Sigmoid colon (tissue), 6 donors: ENCODE measurements at regions not wholly inside any gene's neighbourhood (a gene's known extent, or its start where the extent isn't known, plus 50 kb on each side); places are given as distances from the start of the nearest gene placed in this dataset.

Source experiments
- DNase-seq: peaks from one replicate; pipeline ENCODE4 v3.0.0-alpha.2; 2019
- H3K27ac ChIP-seq, 4 donors: fragments of 200-600 bp; sonication (generic); one replicate each; pipeline ENCODE4 v1.5.1; 2016 to 2019; ENCODE audit warnings: mild to moderate bottlenecking in 1 of 4
- H3K27me3 ChIP-seq, 3 donors: fragments of 200-600 bp; sonication (generic); one replicate each; pipeline ENCODE4 v1.5.1; 2019; ENCODE audit warnings: mild to moderate bottlenecking in 1 of 3
- H3K36me3 ChIP-seq, 4 donors: fragments of 200-600 bp; sonication (generic); one replicate each; pipeline ENCODE4 v1.5.1; 2016 to 2019
- H3K4me1 ChIP-seq, 4 donors: fragments of 200-600 bp; sonication (generic); one replicate each; pipeline ENCODE4 v1.5.1; 2017 to 2019
- H3K4me3 ChIP-seq, 4 donors: fragments of 200-600 bp; sonication (generic); one replicate each; pipeline ENCODE4 v1.5.1; 2017 to 2019; ENCODE audit warnings: mild to moderate bottlenecking in 2 of 4, moderate library complexity in 1 of 4
- H3K9me3 ChIP-seq, 4 donors: fragments of 200-600 bp in 3 of 4; sonication (generic) in 3 of 4; one replicate each; pipeline versions ENCODE4 v1.5.1 to v1.6.1; 2013 to 2019
- EP300 ChIP-seq, 4 donors: sonication (generic); formaldehyde crosslinking; IDR thresholded peaks; one replicate each; pipeline ENCODE4 v1.6.1; 2017; ENCODE audit warnings: antibody characterized with exemption in 4 of 4
- POLR2A ChIP-seq, 2 donors: fragments of 450-650 bp; IDR thresholded peaks; one replicate each; pipeline ENCODE4 v1.6.1; 2016; ENCODE audit warnings: antibody characterized with exemption in 2 of 2, mild to moderate bottlenecking in 2 of 2, moderate library complexity in 2 of 2
- POLR2AphosphoS5 ChIP-seq, 4 donors: sonication (generic); formaldehyde crosslinking; IDR thresholded peaks; one replicate each; pipeline ENCODE4 v1.6.1; 2017; ENCODE audit warnings: antibody characterized with exemption in 4 of 4
- WGBS, 2 donors: extraction: QIAGEN DNeasy Blood & Tissue Kit; methylation state at CpG; one replicate each; pipeline ENCODE4 v1.1.7; 2013; 5-methylcytosine and 5-hydroxymethylcytosine counted together
- intact Hi-C: fragments of 100-400 bp; cut with DNase I; formaldehyde crosslinking; loops from one replicate; pipeline ENCODE4 v1.15.1; 2023
- TF ChIP-seq, protein P1 (sequence below), 4 experiments: fragments of 450-650 bp in 3 of 4; fragments of 200-600 bp in 1 of 4; IDR thresholded peaks; one replicate each; pipeline ENCODE4 v1.5.1; 2016 to 2019; ENCODE audit warnings: antibody characterized with exemption in 4 of 4, mild to moderate bottlenecking in 3 of 4, moderate library complexity in 2 of 4
- donor health status: healthy with polysubstance abuse.
- donor health status: healthy.

DNA sequence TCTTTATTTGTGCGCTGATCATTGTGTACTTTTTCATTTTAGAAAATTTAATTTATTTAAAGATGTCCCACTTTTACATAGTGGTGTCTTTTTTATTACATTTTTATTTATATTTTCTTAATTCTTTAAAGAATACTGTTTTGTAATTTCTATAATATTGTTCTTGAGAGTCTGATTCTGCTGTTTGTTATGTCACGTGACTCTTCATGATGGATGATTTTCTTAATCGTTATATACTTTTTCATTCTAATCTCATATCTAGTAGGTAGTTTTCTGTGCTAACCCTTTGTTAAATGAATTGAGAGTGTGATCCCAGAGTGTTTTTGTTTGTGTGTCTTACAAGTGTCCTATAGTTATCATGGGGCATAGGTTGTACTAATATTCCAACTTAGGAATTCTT is 568.2 kb upstream of the AMOT start:
- Histone ChIP-seq H3K9me3 (no peaks in the 10 kb centered on the region), H3K4me1 (no peaks in the 10 kb centered on the region), H3K36me3 (no peaks in the 10 kb centered on the region), H3K27me3 (no peaks in the 10 kb centered on the region), H3K27ac (no peak overlapping the region), H3K4me3 (no peak overlapping the region)
- 97 to 99% methylated on average over 3 of the region's 3 CpGs for WGBS, 2 donors
- TF ChIP-seq EP300 (IDR thresholded peaks at IDR 0.05) (no peak), POLR2A (IDR thresholded peaks at IDR 0.05) (no peak)
- intact Hi-C loops: no loop called here
- no peak for DNase-seq

DNA sequence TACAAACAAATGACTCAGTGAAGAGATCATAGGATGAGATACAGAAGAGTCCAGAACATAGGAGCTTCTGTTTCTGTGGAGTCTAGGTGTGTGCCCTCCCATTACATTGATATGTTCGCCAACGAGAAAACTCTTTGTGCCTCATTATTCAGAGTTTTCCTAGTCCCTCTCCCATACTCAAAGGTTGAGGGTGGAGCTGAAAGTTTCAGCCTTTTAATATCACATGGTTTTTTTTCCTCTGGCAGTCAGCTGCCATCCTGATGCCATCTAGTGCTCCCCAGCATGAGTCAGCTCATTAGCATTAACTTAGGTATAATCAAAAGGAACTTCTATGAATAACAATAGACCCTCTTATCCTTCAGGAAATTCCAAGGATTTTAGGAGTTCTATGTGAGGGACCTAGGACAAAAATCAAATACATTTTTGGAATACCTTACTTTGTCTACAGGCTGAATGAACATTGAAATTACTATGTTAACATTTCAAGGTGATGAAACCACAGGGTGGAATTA is 559.6 kb upstream of the AMOT start:
- no peak overlapping the region for H3K4me3 ChIP-seq
- no peak for DNase-seq
- intact Hi-C loops: no loop called here
- no peaks in the 10 kb centered on the region for H3K36me3 ChIP-seq
- no peaks in the 10 kb centered on the region for H3K9me3 ChIP-seq
- H3K27ac ChIP-seq: no peak overlapping the region
- no peak for TF ChIP-seq EP300 (IDR thresholded peaks at IDR 0.05)
- TF ChIP-seq POLR2A (IDR thresholded peaks at IDR 0.05): no peak
- 86 to 97% methylated on average over 2 of the region's 2 CpGs for WGBS, 2 donors
- H3K4me1 ChIP-seq: no peaks in the 10 kb centered on the region
- no peaks in the 10 kb centered on the region for H3K27me3 ChIP-seq

DNA sequence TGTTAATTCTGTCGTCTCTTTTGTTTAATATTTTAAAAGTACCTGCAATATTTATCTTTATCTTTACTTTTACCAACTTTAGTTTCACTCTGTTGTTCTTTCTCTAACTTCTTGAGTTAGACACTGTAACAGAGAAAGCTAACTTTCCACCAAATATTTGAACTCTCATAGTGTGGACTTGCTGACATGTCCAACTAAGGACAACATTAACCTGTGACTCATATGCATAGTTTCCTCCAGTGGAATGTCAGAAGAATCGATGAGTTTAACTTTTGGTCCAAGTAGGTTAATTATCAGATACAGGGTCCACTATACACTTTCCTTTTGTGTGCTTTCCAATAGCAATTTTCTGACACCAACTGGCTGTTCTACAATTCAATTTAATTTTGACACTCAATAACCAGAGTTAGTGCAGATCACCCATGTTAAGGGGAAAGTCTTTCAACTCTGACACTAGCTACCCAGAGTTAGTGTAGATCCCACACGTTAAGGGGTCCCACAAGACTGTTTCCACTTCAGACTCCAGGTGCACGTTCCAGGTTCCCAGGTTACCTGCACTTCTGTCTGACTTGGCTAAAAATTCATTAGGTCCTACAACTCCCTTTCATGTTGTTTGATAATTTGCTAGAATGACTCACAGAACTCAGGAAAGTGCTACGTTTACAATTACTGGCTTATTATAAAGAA is 559.0 kb upstream of the AMOT start:
- no peaks in the 10 kb centered on the region for H3K27me3 ChIP-seq
- TF ChIP-seq, protein P1, sequence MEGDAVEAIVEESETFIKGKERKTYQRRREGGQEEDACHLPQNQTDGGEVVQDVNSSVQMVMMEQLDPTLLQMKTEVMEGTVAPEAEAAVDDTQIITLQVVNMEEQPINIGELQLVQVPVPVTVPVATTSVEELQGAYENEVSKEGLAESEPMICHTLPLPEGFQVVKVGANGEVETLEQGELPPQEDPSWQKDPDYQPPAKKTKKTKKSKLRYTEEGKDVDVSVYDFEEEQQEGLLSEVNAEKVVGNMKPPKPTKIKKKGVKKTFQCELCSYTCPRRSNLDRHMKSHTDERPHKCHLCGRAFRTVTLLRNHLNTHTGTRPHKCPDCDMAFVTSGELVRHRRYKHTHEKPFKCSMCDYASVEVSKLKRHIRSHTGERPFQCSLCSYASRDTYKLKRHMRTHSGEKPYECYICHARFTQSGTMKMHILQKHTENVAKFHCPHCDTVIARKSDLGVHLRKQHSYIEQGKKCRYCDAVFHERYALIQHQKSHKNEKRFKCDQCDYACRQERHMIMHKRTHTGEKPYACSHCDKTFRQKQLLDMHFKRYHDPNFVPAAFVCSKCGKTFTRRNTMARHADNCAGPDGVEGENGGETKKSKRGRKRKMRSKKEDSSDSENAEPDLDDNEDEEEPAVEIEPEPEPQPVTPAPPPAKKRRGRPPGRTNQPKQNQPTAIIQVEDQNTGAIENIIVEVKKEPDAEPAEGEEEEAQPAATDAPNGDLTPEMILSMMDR (IDR thresholded peaks at IDR 0.05): no peak
- TF ChIP-seq POLR2A (IDR thresholded peaks at IDR 0.05) (no peak), EP300 (IDR thresholded peaks at IDR 0.05) (no peak), POLR2AphosphoS5 (IDR thresholded peaks at IDR 0.05) (no peak)
- WGBS, 2 donors: 75 to 83% methylated on average over 5 of the region's 5 CpGs
- no peak overlapping the region for H3K4me3 ChIP-seq
- no peak overlapping the region for H3K27ac ChIP-seq
- H3K9me3 ChIP-seq: no peaks in the 10 kb centered on the region
- H3K4me1 ChIP-seq: no peaks in the 10 kb centered on the region
- DNase-seq: no peak
- no peaks in the 10 kb centered on the region for H3K36me3 ChIP-seq
- intact Hi-C loops: no loop called here

DNA sequence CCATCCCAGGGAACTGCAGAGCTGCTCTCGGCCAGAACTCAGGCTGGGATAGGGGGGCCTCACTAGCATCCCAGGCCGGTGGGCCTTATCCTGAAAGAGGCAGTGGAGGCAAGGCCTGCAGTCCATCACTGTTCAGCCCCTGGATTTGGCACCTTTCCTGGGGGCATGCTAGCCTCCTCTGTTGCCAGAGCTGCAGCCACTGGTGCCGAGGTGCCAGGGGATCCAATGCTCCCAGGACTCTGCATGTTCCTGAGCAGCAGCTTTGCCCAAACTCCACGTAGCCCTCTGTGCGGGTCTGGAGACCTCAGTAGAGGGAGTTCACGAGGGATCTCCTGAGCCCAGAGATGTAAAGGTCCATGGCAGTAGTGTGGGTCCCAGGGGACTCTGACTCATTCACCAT is 551.7 kb upstream of the AMOT start:
- no peak overlapping the region for H3K27ac ChIP-seq

DNA sequence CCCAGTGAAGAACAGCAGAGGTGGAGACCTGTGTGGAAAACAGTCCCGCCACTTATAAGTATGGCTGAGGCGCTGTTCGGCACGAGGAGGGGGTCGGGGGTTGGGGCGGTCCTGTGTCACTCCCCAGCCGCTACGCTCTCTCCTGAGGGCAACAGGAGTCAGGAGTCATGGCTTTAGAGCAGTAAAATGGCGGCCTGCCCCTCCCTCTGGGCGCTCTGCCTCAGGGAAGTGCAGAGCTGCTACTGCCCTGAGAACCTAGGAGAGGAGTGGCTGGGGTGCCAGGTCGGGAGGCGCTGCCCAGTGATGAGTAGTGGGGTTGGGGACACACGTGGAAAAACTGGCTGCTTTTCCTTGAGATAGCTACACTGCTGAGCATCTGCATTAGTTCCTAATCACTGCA is 551.2 kb upstream of the AMOT start:
- TF ChIP-seq, protein P1 (IDR thresholded peaks at IDR 0.05): no peak
- no peak for TF ChIP-seq POLR2AphosphoS5 (IDR thresholded peaks at IDR 0.05)
- no peak for TF ChIP-seq EP300 (IDR thresholded peaks at IDR 0.05)
- TF ChIP-seq POLR2A (IDR thresholded peaks at IDR 0.05): no peak
- Histone ChIP-seq H3K9me3 (no peaks in the 10 kb centered on the region), H3K27me3 (no peaks in the 10 kb centered on the region), H3K27ac (no peak overlapping the region), H3K4me3 (no peak overlapping the region), H3K4me1 (no peaks in the 10 kb centered on the region), H3K36me3 (no peaks in the 10 kb centered on the region)
- WGBS, 2 donors: 87 to 93% methylated on average over 13 of the region's 13 CpGs
- no peak for DNase-seq
- intact Hi-C loops: no loop called here

More for the DNA sequence above, 551.7 kb upstream of the AMOT start:
- no peaks in the 10 kb centered on the region for H3K27me3 ChIP-seq
- WGBS, 2 donors: 83 to 89% methylated on average over 6 of the region's 6 CpGs
- no peaks in the 10 kb centered on the region for H3K4me1 ChIP-seq
- intact Hi-C loops: no loop called here
- H3K9me3 ChIP-seq: no peaks in the 10 kb centered on the region
- no peaks in the 10 kb centered on the region for H3K36me3 ChIP-seq
- no peak for TF ChIP-seq EP300 (IDR thresholded peaks at IDR 0.05)
- TF ChIP-seq, protein P1 (IDR thresholded peaks at IDR 0.05): no peak
- no peak for TF ChIP-seq POLR2A (IDR thresholded peaks at IDR 0.05)
- no peak for TF ChIP-seq POLR2AphosphoS5 (IDR thresholded peaks at IDR 0.05)
- DNase-seq: no peak
- no peak overlapping the region for H3K4me3 ChIP-seq

DNA sequence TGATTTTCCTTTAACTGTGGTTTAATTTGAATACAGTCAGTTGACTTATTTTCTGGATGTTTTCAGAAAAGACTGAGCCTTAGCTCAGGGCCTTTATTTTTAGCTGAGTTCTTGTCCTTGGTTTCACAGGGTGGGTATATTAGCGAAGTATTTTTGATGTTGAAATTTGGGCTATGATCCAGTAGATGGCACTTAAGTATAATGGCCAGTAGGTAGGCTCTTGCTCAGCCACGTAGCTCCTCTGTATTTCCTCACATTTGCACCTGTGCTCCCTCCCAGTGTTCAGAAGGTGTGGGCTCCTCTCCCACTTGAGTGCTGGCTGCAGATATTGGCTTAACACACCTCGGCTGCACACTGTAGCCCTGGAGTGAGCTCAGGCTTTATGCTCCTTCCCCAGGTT is 549.9 kb upstream of the AMOT start:
- H3K4me1 ChIP-seq: no peaks in the 10 kb centered on the region
- no peaks in the 10 kb centered on the region for H3K36me3 ChIP-seq
- DNase-seq: no peak
- H3K27me3 ChIP-seq: no peaks in the 10 kb centered on the region
- intact Hi-C loops: no loop called here
- no peak for TF ChIP-seq EP300 (IDR thresholded peaks at IDR 0.05)
- TF ChIP-seq POLR2A (IDR thresholded peaks at IDR 0.05): no peak
- TF ChIP-seq, protein P1 (IDR thresholded peaks at IDR 0.05): no peak
- TF ChIP-seq POLR2AphosphoS5 (IDR thresholded peaks at IDR 0.05): no peak
- H3K4me3 ChIP-seq: no peak overlapping the region
- H3K9me3 ChIP-seq: no peaks in the 10 kb centered on the region
- no peak overlapping the region for H3K27ac ChIP-seq
- 79 to 87% methylated on average over 3 of the region's 3 CpGs for WGBS, 2 donors
